A673 (cell line): ENCODE measurements at regions not wholly inside any gene's neighbourhood (a gene's known extent, or its start where the extent isn't known, plus 50 kb on each side); places are given as distances from the start of the nearest gene placed in this dataset.

Experiments used
- BruUV-seq: library from RNA; stranded (reverse); fragments of 400-500 nt; replicated peaks from 2 replicates; lab custom pipeline; 2021; lab: Mats Ljungman, UMichigan
- CTCF ChIA-PET: fragments of 300-600 bp; sonication (Branson Sonifier 250); formaldehyde crosslinking; loops from one replicate; lab custom pipeline; 2022; ENCODE audit warnings: antibody characterized with exemption; lab: Charles Lee
- POLR2A ChIA-PET: fragments of 300-600 bp; sonication (Branson Sonifier 250); formaldehyde crosslinking; loops from one replicate; lab custom pipeline; 2022; ENCODE audit warnings: antibody characterized with exemption; ENCODE audit not compliant: low non-redundant PET; lab: Charles Lee
- DNase-seq: peaks from one replicate; pipeline ENCODE4 v3.0.0-alpha.2; 2015; ENCODE audit warnings: low spot score
- H3K27ac ChIP-seq: fragments of 200-600 bp; sonication (generic); 2 replicates; pipeline ENCODE4 v1.5.1; 2016; ENCODE audit warnings: mixed run types, low read depth, mild to moderate bottlenecking, mixed read lengths, antibody characterized with exemption, low read length; ENCODE audit not compliant: poor library complexity, severe bottlenecking
- H3K27me3 ChIP-seq: fragments of 200-600 bp; sonication (generic); replicated peaks from 2 replicates; pipeline ENCODE4 v1.6.1; 2017; ENCODE audit warnings: mixed run types, low read depth, mild to moderate bottlenecking, mixed read lengths, antibody characterized with exemption, low read length; ENCODE audit not compliant: insufficient read depth, poor library complexity
- H3K36me3 ChIP-seq: fragments of 200-600 bp; sonication (generic); 2 replicates; pipeline ENCODE4 v1.6.1; 2016; ENCODE audit warnings: mixed run types, mild to moderate bottlenecking, mixed read lengths, antibody characterized with exemption, low read length; ENCODE audit not compliant: insufficient read depth, poor library complexity, severe bottlenecking
- H3K4me1 ChIP-seq: fragments of 200-600 bp; sonication (generic); 2 replicates; pipeline ENCODE4 v1.6.1; 2017; ENCODE audit warnings: mixed run types, mild to moderate bottlenecking, mixed read lengths, antibody characterized with exemption, low read length; ENCODE audit not compliant: insufficient read depth, poor library complexity, severe bottlenecking
- H3K4me3 ChIP-seq: fragments of 200-600 bp; sonication (generic); 2 replicates; pipeline ENCODE4 v1.5.1; 2016; ENCODE audit warnings: low read depth, mixed run types, mild to moderate bottlenecking, mixed read lengths, low read length; ENCODE audit not compliant: poor library complexity, severe bottlenecking
- H3K9me3 ChIP-seq: fragments of 200-600 bp; sonication (generic); 2 replicates; pipeline ENCODE4 v1.6.1; 2016; ENCODE audit warnings: mixed run types, low read depth, mild to moderate bottlenecking, mixed read lengths, antibody characterized with exemption, low read length; ENCODE audit not compliant: poor library complexity, severe bottlenecking
- EZH2 ChIP-seq: fragments of 200-600 bp; sonication (generic); IDR thresholded peaks from 2 replicates; pipeline ENCODE4 v1.6.1; 2017; ENCODE audit warnings: borderline replicate concordance, low read depth, mild to moderate bottlenecking, mixed read lengths, antibody characterized with exemption, low read length; ENCODE audit not compliant: poor library complexity, severe bottlenecking
- intact Hi-C: fragments of 100-400 bp; cut with micrococcal nuclease; formaldehyde crosslinking; loops from one replicate; pipeline ENCODE4 v1.10.0; 2022; ENCODE audit not compliant: unreplicated experiment
- TF ChIP-seq, protein P1 (sequence below): fragments of 300-800, 200-600 bp; sonication (generic); conservative IDR thresholded peaks from 2 replicates; pipeline ENCODE4 v1.5.1; 2017; ENCODE audit warnings: low read depth, mild to moderate bottlenecking, antibody characterized with exemption, low read length, moderate library complexity, mixed read lengths

DNA sequence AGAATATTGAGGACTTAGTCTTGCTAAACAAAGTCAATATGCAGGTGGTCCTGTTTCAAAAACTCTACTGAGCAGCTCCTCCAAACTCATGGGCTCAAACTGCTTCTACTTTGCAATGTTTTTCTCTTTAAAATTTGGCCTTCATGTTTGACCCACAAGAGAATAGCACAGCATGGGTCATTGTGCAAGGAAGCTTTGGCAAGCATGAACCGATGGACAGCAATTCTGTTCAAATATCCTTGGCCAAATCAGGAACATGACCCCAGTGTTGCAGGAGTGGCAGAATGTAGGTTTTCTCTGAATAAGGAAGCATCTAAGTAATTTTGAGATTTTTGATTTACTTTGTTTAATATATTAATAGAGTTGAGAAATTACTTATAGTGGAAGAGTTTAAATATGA lies 477.9 kb downstream of the KCNJ3 start:
- H3K27me3 ChIP-seq = no peaks in the 10 kb centered on the region
- TF ChIP-seq, protein P1, sequence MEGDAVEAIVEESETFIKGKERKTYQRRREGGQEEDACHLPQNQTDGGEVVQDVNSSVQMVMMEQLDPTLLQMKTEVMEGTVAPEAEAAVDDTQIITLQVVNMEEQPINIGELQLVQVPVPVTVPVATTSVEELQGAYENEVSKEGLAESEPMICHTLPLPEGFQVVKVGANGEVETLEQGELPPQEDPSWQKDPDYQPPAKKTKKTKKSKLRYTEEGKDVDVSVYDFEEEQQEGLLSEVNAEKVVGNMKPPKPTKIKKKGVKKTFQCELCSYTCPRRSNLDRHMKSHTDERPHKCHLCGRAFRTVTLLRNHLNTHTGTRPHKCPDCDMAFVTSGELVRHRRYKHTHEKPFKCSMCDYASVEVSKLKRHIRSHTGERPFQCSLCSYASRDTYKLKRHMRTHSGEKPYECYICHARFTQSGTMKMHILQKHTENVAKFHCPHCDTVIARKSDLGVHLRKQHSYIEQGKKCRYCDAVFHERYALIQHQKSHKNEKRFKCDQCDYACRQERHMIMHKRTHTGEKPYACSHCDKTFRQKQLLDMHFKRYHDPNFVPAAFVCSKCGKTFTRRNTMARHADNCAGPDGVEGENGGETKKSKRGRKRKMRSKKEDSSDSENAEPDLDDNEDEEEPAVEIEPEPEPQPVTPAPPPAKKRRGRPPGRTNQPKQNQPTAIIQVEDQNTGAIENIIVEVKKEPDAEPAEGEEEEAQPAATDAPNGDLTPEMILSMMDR = no peak
- no peak for TF ChIP-seq EZH2
- ChIA-PET POLR2A (no interaction called here), CTCF (no interaction called here)
- no TSS peak for BruUV-seq
- no peak overlapping the region for H3K27ac ChIP-seq
- H3K4me1 ChIP-seq = no peaks in the 10 kb centered on the region
- no peak for DNase-seq
- intact Hi-C loops = no loop called here
- no peaks in the 10 kb centered on the region for H3K9me3 ChIP-seq
- no peaks in the 10 kb centered on the region for H3K36me3 ChIP-seq
- no peak overlapping the region for H3K4me3 ChIP-seq

DNA sequence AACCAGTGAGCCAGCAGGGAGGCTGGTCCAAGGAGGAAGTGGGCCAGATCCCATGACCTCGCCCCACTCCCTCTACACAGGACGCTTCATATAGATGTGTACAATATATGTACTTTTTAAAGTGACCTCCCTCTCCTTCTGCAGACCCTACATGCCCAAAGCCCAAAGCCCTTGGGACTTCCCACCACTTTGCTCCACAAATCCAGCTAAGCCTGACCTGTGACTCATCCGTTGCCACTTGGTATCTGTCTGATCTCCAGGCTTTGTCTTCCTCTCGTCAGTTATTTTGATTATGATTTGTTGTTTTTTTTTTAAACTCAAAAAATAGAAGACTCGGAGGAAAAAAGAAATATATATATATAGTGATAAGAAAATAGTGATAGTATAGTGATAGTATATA lies 470.8 kb downstream of the KCNJ3 start:
- Histone ChIP-seq H3K27ac (no peak overlapping the region), H3K4me1 (no peaks in the 10 kb centered on the region), H3K4me3 (no peak overlapping the region), H3K9me3 (no peaks in the 10 kb centered on the region), H3K27me3 (no peaks in the 10 kb centered on the region), H3K36me3 (no peaks in the 10 kb centered on the region)
- intact Hi-C loops = no loop called here
- no TSS peak for BruUV-seq
- ChIA-PET CTCF (no interaction called here), POLR2A (no interaction called here)
- DNase-seq = no peak
- TF ChIP-seq, protein P1 = no peak
- TF ChIP-seq EZH2 = no peak

DNA sequence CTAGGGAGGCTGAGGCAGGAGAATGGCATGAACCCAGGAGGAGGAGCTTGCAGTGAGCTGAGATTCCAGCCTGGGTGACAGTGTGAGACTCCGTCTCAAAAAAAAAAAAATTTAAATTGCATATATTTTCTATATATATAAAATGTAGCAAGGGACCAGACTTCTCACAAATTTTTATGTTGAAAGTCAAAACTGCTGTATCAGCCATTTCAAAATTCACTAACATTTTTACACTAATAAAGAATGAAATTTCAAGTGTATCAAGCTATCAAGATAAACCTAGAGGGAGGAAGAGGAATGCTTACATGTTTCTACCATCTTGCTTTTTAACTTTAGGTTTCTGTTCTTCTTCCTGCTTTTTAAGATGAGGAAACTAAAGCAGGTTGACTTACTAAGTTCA lies 464.0 kb downstream of the KCNJ3 start:
- BruUV-seq = no TSS peak
- no peaks in the 10 kb centered on the region for H3K4me1 ChIP-seq
- no peak overlapping the region for H3K27ac ChIP-seq
- TF ChIP-seq, protein P1 = no peak
- TF ChIP-seq EZH2 = no peak
- intact Hi-C loops = no loop called here
- H3K4me3 ChIP-seq = no peak overlapping the region
- ChIA-PET POLR2A (no interaction called here), CTCF (no interaction called here)
- H3K27me3 ChIP-seq = no peaks in the 10 kb centered on the region
- H3K36me3 ChIP-seq = no peaks in the 10 kb centered on the region
- H3K9me3 ChIP-seq = no peaks in the 10 kb centered on the region
- DNase-seq = no peak
